Left hindlimb (tissue), 1 donor: ENCODE measurements at regions not wholly inside any gene's neighbourhood (a gene's known extent, or its start where the extent isn't known, plus 50 kb on each side); places are given as distances from the start of the nearest gene placed in this dataset.
"Not testable (repeated sequence)": the region's sequence is repeated elsewhere in the genome, so short reads cannot be mapped to it uniquely, and the experiment has no call there.

ENCODE experiments used
- DNase-seq: peaks from one replicate; pipeline ENCODE4 v3.0.0-alpha.2; 2018

DNA sequence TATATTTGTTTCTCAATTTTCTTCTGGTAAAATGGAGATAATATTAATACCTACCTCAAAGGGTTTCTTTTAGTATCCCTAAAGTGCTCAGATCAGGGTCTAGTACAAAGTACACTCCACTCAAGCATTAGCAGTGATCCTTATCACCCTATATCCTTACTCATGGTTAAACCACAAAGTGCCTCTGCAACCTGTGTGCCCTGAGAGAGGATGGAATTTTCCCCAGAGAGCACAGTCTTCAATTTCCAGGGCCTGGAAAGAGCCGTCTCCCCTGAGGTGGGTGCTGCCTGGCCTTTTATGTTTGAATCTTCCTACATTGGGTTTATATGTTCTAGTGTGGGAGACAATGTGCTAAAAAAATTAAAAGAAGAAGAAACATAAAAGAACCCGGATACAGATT lies 183.1 kb upstream of the FBXO33 start:
- no peak for DNase-seq

DNA sequence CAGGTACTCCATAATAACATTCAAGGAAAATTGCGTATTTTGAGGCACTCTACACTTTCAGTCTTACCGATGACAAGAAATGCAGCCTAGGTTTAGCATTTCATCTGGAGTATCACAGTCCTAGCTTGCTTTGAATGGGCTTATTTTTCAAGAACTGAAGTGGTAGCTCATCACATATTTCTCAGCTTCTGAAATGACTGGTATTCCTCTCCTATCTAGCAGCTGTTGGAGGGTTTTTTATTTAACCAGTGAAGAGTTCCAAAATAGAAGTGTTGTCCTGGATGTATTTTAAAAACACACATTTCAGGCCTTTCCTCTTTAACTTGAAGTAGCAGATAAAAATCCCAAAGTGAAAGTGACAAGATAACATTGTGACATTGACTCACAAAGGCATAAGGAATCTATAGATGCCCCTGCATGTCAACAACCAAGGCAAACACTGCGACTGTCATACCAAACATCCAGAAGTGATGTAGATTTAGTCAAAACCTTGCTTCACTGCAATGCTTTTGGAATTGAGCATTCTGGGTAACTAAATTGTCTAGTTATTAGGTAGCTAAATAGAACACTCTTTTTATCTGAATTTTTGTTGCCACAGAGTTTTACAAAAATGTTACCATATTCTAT lies 182.2 kb upstream of the FBXO33 start:
- DNase-seq, result no peak

DNA sequence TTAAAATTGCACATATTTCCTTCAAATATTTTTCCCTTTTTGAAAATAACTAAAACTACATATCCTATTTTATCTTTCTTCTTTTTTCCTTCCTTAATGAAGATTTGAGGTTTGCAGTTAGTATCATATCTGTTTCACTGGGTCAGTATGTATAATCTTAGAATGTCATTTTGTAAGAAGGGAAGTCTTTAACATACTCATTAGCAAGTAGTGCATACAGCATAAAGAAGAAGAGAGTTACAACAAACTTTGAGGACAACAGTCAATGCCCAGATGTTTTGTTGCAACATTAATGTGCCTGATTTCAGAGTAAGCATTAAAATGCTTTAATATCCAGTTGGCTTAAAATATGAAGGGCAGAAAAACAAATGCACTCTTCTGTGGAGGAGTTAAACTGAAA lies 176.9 kb upstream of the FBXO33 start:
- DNase-seq, result no peak

DNA sequence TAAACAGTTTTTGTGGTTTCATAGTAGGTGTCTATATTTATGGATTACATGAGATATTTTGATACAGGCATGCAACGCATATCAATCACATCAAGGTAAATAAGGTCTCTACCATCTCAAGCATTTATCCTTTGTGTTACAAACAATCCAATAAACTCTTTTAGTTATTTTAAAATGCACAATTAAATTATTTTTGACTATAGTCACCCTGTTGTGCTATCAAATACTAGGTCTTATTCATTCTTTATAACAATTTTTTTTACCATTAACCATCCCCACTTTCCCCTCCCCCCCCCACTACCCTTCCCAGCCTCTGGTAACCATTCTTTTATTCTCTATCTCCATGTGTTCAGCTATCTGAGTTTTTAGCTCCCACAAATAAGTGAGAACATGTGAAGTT lies 175.7 kb upstream of the FBXO33 start:
- no peak for DNase-seq

DNA sequence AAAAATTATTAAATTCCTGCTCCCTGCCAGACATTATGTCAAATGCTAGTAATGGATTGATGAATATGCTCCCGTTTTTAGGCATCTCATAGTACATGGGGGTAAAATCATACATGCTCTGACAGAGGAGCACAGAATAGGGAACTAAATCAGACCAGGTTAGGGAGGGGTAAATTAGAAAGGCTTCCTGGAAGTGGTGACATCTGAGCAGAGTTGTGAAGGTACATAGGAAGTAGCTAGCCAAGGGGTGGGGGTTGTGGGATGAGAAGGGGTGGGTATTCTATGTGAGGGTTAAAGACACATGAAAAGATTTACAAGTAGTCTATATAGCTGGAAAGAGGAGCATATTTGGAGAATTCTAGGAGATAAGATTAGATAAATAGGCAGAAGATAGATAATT lies 171.7 kb upstream of the FBXO33 start:
- no peak for DNase-seq

DNA sequence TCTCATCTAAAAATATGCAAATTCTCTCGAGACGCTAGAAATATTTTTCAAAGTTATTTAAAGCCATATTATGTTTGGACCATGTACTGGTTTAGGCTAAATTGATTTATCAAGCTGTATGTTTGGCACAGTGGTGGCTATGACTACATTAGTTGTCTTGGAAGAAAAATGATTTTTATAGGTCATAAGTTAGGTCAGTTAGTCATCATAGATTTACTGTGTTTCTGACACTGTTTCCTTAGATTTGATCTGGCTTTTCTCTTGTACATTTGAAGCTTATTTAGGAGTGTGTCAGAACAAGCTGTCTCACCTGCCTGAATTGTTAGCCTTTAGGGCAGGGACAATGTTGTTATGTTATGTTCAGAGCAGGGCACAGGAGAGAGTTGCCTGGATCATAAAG lies 161.1 kb upstream of the FBXO33 start:
- DNase-seq, result no peak

DNA sequence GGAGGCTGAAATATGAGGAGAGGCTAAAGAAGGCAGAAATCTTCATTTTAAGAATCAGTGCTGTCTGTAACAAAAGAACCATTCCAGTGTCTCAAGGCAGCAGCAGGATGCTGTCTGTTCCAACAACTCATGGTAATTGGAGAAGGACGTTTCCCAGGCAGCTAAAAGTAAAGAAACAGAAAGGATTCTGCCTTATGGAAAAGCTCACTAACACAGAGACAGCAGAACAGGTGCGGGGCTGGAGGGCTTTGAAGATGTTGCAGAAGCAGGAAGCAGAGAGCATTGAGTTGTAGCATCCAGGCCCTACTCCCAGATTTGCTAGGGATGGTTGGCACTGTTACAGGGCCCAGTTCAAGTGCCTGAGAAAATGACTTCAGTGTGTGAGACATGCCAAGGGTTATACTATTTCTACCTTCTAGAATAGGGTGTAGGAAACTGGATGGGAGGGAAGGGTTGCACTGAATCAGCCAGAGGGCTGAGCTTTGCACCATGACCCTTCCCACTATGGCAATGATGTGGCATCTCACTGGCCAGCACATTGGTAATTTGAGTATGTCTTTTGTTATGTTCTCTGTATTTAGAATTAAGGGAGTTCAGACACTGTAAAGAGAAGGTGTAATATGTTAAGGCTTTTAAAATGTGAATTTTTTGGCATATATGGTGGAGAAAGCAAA lies 160.0 kb upstream of the FBXO33 start:
- DNase-seq, result peak; percentile 37

DNA sequence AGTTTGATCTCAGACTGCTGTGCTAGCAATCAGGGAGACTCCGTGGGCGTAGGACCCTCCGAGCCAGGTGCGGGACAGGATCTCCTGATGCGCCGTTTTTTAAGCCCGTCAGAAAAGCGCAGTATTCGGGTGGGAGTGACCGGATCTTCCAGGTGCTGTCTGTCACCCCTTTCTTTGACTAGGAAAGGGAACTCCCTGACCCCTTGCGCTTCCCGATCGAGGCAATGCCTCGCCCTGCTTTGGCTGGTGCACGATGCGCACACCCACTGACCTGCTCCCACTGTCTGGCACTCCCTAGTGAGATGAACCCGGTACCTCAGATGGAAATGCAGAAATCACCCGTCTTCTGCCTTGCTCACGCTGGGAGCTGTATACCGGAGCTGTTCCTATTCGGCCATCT lies 157.6 kb upstream of the FBXO33 start:
- not testable (repeated sequence) for DNase-seq

DNA sequence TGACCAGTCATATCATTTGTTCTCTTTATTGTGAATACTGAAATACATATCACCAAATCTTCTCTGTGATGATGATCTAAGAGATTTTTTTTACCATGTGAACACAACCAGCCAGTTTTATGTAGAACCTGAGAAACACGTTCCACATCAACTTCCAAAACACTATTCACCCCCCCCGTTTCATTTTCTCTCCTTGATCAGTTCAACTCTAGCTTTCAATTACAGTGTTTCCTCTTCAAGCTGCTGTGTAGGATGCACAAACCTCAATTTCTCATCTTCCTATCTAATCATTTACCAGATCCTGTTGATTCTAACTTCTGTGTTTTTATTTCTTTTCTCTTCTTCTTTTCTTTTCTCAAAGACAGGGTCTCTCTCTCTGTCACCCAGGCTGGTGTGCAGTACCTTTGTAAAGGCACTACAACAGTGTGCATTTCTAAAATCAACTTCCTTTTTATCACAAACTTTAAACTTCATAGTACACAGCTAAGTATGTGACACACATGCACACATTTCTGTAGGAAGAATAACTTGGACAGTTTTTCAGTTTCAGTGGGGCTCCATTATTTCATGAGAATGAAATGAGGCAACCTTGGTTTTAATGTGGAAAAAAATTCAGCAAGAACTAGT lies 149.9 kb upstream of the FBXO33 start:
- DNase-seq, result no peak

DNA sequence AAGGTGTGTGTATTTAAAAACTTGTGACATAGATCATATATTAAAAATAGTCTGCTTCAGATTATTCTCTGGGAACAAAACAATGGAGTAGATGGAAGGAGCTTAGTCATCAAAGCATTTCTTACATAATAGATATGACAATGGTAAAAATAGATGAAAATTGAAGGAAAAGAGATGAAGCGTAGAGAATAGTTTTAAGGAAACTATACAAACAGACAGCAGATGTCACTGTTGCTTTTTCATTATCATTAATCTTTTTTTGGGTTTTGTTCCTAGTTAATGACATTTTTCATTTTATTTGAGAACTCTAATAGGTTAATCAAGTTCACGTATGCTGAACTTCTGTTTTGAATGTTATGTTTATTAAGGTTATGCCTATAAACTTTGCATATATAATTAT lies 149.2 kb upstream of the FBXO33 start:
- no peak for DNase-seq

DNA sequence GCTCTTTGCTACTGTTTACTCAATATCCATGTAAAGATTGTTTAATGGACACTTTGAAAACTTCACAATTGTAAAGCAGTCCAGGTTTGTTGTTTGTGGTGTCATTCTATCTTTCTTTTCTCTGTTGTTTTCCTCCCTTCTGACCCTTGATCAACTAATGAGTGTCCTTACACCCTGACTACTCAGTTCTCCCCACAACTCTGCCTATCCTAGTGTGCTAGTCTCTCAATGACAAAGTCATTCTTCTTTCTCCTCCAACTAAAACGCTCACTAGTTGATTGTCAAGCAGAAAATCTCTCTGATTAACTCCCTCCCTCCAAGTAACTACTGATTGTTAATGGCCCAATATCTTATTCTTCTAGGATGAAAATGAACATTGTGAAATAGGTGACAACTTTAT lies 148.5 kb upstream of the FBXO33 start:
- DNase-seq, result no peak

DNA sequence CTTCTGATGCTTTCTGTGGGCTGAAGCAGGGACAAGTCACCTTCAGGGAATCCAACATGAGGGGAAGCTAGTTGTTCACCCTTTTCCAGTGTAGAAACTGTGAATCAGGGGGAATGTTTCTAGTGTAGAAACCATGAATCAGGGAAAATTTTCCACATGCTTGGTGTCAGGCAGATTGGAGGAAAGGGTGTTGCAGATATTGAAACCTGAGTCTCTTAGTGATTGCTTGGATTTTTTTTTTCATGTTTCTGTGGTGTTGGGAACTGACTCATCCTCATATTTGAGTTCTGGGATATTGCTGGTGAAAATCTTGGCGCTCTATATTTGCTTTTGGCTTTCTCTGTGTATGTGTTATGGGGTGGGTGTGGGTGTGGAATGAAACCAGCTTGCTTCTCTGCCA lies 144.5 kb upstream of the FBXO33 start:
- DNase-seq, result no peak

DNA sequence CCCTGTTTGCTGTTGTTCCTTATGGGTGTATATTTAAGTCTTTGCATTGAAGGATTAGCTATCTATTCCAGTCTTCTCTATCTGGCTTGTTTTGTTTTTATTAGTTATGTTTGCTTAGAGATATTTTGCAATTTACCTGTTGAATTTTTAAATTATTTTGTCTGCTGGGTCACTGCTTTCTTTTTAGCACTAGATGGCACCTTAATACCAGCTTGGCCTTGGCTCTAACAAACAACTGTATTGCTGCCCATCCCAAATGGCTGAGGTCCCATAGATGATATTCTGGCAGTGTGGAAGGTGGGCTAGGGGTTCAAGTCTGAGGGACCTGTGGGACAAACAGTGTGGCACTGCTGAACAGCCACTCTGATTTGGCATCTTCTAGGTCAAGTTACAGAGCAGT lies 144.0 kb upstream of the FBXO33 start:
- DNase-seq, result no peak

DNA sequence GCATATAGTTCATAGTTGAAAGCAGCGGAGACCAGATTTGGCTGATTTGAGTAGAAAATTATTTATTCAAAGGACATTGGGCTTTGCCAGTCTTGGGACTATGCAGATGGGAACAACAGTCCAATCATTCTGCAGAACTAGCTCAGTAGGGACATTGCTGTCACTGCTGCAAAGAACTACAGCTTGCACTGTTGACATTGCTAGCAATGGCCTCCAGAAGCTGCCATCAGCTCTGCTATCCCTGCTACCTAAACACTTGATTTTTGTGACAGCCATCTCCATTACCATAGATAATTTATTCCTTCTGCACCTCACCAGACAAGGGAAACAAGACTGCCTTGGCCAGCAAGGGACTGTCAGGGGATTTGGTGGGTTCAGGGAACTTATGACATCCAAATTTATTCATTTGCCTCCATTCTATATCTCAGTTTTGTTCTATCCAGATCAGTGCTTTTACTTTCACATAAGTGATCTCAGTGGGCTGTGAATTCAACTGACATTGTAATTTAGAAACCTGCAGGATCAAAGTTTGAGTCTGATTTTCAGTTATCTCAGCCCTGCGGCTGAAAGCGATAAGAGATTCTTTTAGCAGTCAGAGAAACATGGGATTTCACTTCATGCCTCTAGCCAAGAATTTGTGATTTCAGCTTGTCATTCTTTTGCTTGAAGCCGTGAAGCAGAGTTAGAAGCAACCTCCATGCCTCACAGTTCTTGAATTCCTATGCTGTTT lies 136.7 kb upstream of the FBXO33 start:
- no peak for DNase-seq

DNA sequence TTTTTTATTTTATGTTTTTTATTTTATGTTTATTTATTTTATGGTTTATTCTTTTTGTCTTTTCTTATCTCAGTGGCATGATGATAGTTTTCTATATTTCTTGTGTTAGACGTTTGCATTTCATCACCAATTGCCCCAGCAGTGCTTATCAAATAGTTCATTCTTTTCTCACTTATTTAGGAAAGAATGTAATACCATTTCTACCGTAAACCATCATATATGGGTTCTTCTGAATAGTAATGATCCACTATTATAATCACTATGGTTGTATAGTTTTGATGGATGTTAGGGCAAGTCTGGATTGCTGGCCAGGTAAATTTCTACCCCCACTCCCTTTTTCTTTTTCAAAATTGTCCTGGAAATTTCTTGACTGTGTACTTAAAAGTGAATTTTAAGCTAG lies 134.6 kb upstream of the FBXO33 start:
- no peak for DNase-seq

DNA sequence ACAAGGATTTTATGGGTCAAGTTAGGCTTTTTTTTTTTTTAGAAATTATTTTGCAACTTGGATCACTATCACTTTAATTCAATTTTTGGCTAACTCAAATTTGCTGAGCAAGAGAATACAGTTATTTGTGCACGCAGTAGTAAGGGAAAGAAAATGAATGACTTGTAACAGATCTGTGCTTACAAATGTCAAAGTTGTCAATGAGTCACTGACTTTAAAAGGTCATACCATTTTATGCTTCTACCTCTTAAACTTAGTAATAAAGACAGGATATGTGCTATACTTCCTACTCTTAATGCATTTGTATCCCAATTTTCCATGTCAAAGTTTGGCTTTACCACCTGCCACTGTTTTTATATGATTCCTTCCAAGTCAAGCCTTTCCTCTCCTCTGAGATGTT lies 131.1 kb upstream of the FBXO33 start:
- DNase-seq, result no peak

DNA sequence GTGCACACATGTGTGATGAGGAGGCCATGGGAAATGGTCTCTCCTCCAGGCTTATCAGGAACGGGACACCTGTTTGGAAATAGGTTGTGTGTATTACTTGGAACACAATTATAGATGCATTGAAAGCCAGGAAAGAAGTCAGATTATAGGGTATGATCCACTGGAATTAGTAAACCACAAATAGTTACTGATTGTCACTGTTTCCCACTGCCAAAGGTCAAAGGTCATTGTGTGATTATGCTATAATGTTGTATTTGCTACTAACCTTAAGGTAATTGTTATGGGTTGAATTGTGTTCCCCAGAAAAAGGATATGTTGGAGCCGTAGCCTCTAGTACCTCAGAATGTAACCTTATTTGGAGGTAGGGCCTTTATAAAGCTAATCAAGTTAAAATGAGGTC lies 129.9 kb upstream of the FBXO33 start:
- DNase-seq, result no peak

DNA sequence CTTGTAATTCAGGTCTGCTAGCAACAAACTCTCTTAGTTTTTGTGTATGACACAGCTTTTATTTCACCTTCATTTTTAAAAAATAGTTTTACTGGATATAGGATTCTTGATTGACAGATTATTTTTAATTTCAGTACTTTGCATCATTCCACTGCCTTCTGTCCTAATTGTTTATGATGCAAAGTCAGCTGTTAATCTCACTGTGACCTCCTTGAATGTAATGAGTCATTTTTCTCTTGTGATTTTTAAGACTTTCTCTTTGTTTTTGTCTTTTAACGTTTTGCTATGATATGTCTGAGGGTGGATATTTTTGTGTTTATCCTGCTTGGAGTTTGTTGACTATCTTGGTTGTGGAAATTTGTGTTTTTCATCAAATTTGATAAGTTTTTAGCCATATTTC lies 126.3 kb upstream of the FBXO33 start:
- no peak for DNase-seq

DNA sequence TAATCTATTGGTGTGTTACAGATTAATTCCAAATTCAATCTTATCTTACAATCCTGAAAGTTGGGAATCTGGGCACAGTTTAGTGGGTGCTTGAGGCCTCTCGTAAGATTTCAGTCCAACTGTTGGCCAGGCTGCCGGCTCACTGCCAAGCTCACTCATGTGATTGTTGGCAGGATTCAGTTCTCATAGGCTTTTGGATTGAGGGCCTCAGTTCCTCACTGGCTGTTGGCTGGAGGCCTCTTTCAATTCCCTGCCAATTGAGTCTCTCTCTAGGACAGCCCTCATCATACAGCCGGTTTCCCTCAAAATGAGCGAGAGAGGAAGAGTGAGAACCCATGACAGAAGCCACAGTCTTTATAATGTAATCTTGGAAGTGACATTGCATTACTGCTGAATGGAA lies 123.5 kb upstream of the FBXO33 start:
- DNase-seq, result no peak

DNA sequence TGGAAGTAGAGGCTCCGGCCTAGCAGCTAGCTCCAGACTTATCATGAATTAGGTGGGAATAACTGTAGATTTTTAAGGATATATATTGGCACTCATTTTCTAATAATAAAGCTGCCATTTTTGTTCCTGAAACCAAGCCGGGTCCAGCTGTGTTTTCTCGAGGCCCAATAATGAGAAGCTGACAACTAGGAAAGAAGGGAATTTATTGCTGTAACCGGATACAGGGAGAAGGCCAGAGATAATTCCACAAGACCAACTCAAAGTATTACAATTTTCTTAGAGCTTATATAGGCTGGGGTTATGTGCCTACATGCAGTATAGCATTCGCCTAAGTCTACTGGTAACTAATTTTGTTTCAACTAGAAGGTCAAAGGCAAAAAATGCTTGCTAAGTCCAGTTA lies 122.3 kb upstream of the FBXO33 start:
- no peak for DNase-seq

DNA sequence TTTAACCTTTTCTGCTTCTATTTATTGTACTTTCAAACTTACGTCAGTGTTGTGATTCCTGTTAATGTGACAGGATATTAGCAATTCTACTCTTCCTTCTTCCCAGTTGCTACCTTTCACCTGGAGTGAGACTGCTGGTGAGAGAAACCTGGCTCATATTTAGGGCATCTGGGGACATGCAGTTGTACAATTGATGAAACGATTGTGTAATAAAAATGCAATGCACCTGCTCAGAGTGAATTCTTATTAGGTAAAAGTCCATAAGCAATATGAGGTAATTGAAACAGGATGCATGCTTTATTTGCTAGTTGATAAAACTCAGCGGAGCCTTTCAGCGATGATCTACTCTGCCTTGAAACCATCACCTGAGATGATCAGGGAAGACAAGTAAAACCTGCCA lies 116.1 kb upstream of the FBXO33 start:
- no peak for DNase-seq

DNA sequence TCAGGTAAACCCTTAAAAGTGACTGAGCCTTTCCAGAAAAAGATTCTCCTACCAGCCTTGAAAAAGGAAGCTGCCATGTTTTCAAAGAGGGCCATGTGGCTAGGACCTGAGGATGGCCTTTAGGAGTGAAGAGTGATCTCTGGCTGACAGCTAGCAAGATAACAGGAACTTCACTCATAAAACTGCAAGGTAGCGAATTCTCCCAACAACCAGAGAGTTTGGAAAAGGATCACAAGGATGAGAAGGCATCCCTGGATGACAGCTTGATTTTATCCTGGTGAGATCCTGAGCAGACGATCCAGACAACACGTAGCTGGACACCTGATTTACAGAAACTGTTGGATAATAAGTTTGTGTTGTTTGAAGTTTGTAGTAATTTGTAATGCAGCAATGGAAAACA lies 115.6 kb upstream of the FBXO33 start:
- DNase-seq, result no peak

DNA sequence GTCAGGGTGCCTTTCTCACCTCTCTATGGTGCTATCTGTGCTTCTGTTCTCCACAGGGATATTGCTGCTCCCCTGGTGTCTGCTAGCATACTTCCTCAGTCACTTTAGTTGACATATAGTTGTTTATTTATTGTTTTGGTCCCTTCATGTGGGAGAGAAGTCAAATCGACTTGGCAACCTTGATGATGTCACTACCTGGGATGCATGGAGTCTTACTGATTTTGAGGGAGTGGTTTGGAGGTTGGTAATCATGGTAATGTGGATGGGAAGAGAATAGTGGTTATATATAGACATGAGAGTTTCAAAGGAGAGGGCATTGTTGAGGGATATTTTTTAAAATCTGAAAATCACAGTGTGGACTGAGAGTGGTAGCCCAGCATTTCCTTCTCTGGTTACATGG lies 73.6 kb upstream of the FBXO33 start:
- no peak for DNase-seq

DNA sequence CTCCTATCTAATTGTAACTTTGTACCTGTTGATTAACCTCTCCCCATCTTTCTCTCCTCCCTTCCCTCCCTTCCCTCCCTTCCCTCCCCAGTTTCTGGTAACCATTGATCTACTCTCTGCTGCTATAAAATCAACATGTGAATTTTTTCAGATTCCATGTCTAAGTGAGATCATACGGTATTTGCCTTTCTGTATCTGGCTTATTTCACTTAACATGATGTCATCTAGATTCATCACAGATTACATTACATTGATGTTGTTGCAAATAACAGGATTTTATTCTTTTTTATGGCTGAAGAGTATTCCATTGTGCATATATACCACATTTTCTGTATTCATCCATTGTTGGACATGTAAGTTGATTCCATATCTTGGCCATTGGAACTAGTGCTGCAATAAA lies 68.0 kb upstream of the FBXO33 start:
- no peak for DNase-seq
